Adrenal gland (tissue), 9 donors: ENCODE measurements at regions not wholly inside any gene's neighbourhood (a gene's known extent, or its start where the extent isn't known, plus 50 kb on each side); places are given as distances from the start of the nearest gene placed in this dataset.

Experiments used
- DNase-seq, 7 donors: peaks; one replicate each; pipeline ENCODE4 v3.0.0-alpha.2; 2019 to 2020
- H3K27ac ChIP-seq, 5 donors: fragments of 200-600 bp; sonication (generic) in 4 of 5; 1 replicate in 3 of 5; 2 replicates in 2 of 5; pipeline versions ENCODE4 v1.5.1 to v1.8.0; 2016 to 2020; ENCODE audit warnings: mild to moderate bottlenecking in 1 of 5
- H3K27me3 ChIP-seq: fragments of 200-600 bp; 2 replicates; pipeline ENCODE4 v1.8.0; 2021
- H3K36me3 ChIP-seq, 2 donors: fragments of 200-600 bp; replicated peaks in 1 of 2; 1 replicate in 1 of 2; 2 replicates in 1 of 2; pipeline versions ENCODE4 v1.5.1 to v1.8.0; 2018 to 2022
- H3K4me1 ChIP-seq, 2 donors: fragments of 200-600 bp; replicated peaks in 1 of 2; 1 replicate in 1 of 2; 2 replicates in 1 of 2; pipeline versions ENCODE4 v1.5.1 to v1.8.0; 2018 to 2021
- H3K4me3 ChIP-seq, 4 donors: fragments of 200-600 bp; sonication (generic) in 3 of 4; one replicate each; pipeline ENCODE4 v1.5.1; 2016 to 2018
- H3K9me3 ChIP-seq, 3 donors: fragments of 200-600 bp; sonication (generic) in 1 of 3; replicated peaks in 1 of 3; 1 replicate in 2 of 3; 2 replicates in 1 of 3; pipeline versions ENCODE4 v1.5.1 to v1.8.0; 2016 to 2021
- CTCF ChIP-seq, 6 experiments: fragments of 450-650 bp in 4 of 6; fragments of 200-600 bp in 2 of 6; sonication (generic) in 1 of 6; IDR thresholded peaks; 1 replicate in 5 of 6; 2 replicates in 1 of 6; pipeline versions ENCODE4 v1.5.1 to v1.8.0; 2016 to 2021; ENCODE audit warnings: antibody characterized with exemption in 6 of 6, mild to moderate bottlenecking in 2 of 6, moderate library complexity in 1 of 6
- POLR2A ChIP-seq, 2 donors: fragments of 450-650 bp; IDR thresholded peaks; one replicate each; pipeline ENCODE4 v1.6.1; 2017; ENCODE audit warnings: antibody characterized with exemption in 2 of 2, mild to moderate bottlenecking in 2 of 2, moderate library complexity in 1 of 2
- WGBS, 4 donors: extraction: QIAGEN DNeasy Blood & Tissue Kit in 2 of 4; methylation state at CpG; one replicate each; pipeline versions ENCODE4 v1.1.5 to v1.1.7; 2013 to 2017; 5-methylcytosine and 5-hydroxymethylcytosine counted together
- intact Hi-C, 2 donors: fragments of 100-400 bp; cut with DNase I; formaldehyde crosslinking; loops; one replicate each; pipeline versions ENCODE4 v1.14.1 to v1.15.0; 2022 to 2023
- donor health status: healthy with polysubstance abuse.
- donor health status: Bipolar disorder and iron deficiency.
- donor health status: DM: yes; HTN: yes; CAD: no.
- donor health status: DM: no; HTN: no; CAD: no.
- donor health status: DM: no; HTN: no; CAD: no.

DNA sequence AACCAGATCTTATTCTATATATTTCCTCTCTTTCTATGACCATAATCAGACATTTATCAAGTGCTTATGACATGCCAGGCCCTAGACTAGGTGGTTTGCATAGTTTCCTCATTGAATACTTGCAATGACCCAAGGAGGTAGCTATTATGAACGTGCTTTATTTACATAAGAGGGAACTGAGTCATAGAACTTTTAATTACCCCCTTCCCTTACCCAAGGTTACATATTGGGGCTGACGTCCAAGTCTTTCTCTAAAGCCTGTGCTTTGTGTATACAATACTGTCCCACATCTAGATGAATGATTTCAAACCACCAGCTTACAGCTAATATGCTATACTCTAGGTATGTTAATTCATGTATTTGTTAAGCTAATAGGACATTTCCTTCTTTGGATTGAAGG, 91.9 kb upstream of the NPY start:
- Histone ChIP-seq H3K36me3 (no peaks in the 10 kb centered on the region), H3K4me1 (no peaks in the 10 kb centered on the region), H3K4me3 (no peak overlapping the region), H3K27ac (no peak overlapping the region), H3K27me3 (no peaks in the 10 kb centered on the region), H3K9me3 (no peaks in the 10 kb centered on the region)
- no peak for DNase-seq
- WGBS, 4 donors = 30 to 47% (median 35%) methylated on average over 2 of the region's 2 CpGs
- TF ChIP-seq CTCF (IDR thresholded peaks at IDR 0.05) = no peak
- TF ChIP-seq POLR2A (IDR thresholded peaks at IDR 0.05) = no peak
- intact Hi-C loops = no loop called here

DNA sequence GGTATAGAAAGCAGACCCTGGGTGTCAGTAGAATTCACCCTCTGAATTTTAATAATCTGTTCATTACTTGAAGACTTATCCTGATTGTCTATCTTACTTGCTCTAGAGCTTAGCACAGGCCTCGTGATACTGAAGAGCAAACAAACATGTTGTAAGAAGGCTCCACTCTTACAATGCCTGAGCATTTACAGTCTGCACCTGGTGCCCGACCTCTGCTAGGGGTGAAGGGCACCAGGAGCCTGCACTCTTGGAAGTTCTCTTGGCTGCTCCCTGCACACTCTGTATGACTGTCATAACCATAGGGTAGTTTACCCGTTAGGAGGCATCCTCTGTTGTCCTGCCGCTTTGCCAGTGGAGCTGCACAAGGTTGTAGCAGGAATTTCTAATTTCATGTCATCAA, 91.3 kb upstream of the NPY start:
- H3K4me1 ChIP-seq = no peaks in the 10 kb centered on the region
- intact Hi-C loops = no loop called here
- H3K9me3 ChIP-seq = no peaks in the 10 kb centered on the region
- no peaks in the 10 kb centered on the region for H3K36me3 ChIP-seq
- no peak overlapping the region for H3K27ac ChIP-seq
- H3K4me3 ChIP-seq = no peak overlapping the region
- no peak for TF ChIP-seq POLR2A (IDR thresholded peaks at IDR 0.05)
- no peak for TF ChIP-seq CTCF (IDR thresholded peaks at IDR 0.05)
- H3K27me3 ChIP-seq = no peaks in the 10 kb centered on the region
- no peak for DNase-seq
- WGBS, 4 donors = 70 to 84% (median 81%) methylated on average over 4 of the region's 4 CpGs

DNA sequence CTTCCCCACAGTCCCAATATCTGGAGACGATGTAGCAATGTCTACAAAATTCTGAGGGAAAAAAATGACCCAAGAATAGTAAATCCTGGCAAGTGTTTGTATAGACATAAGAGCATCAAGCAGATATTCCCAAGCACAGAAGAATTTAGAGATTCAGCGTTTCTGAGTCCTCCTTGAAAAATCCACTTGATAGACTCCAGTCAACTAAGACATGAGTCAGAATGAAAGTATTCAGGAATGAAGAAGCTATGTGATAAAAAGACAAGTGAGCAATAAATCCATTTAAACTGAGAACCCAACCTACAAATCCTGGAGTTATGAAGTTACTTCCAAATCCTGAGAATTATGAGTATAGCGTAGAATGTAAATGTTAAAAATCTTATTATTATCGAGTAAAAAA, 86.1 kb upstream of the NPY start:
- TF ChIP-seq CTCF (IDR thresholded peaks at IDR 0.05) (no peak), POLR2A (IDR thresholded peaks at IDR 0.05) (no peak)
- H3K4me1 ChIP-seq = no peaks in the 10 kb centered on the region
- H3K27me3 ChIP-seq = no peaks in the 10 kb centered on the region
- H3K36me3 ChIP-seq = no peaks in the 10 kb centered on the region
- intact Hi-C loops = no loop called here
- H3K4me3 ChIP-seq = no peak overlapping the region
- no peak for DNase-seq
- H3K27ac ChIP-seq = no peak overlapping the region
- no peaks in the 10 kb centered on the region for H3K9me3 ChIP-seq
- 58 to 81% (median 73%) methylated on average over 4 of the region's 4 CpGs for WGBS, 4 donors

- H3K36me3 ChIP-seq = no peaks in the 10 kb centered on the region
- no peak for DNase-seq
- H3K4me1 ChIP-seq = no peaks in the 10 kb centered on the region
- WGBS, 4 donors = 84 to 89% (median 87%) methylated on average over 1 of the region's 1 CpG
- intact Hi-C loops = no loop called here
- H3K27ac ChIP-seq = no peak overlapping the region
- no peaks in the 10 kb centered on the region for H3K27me3 ChIP-seq
- no peaks in the 10 kb centered on the region for H3K9me3 ChIP-seq
- TF ChIP-seq POLR2A (IDR thresholded peaks at IDR 0.05) = no peak
- H3K4me3 ChIP-seq = no peak overlapping the region
Measured at GRCh38 chr7:24199978-24200377, 84.0 kb upstream of the NPY start.

DNA sequence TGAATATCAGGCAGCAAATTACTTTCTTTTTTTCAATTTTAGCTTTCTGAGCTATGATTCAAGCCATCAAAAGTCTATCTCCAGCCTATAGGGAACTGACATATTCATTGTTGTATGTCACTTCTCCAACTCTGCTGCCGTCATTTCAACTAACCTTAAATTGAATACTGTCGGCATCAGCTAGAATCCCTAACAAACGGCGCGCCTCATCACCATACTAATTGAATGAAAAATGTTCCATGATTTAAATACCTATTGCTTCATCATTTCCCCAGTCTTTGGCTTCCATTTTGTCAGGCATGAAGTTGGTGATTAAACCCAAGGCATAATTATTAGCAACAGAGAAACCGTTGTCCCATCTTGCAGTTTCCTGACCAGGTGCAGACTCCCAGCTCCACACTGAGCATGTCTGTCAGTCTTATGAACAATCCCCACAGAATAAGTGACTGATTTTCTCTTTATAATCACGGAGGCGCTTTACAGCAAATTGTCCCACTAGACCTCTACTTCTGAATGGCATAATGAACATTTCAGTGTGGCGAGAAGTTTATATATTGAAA, 83.5 kb upstream of the NPY start:
- Histone ChIP-seq H3K36me3 (no peaks in the 10 kb centered on the region), H3K27me3 (no peaks in the 10 kb centered on the region), H3K9me3 (no peaks in the 10 kb centered on the region), H3K4me3 (no peak overlapping the region), H3K27ac (no peak overlapping the region), H3K4me1 (no peaks in the 10 kb centered on the region)
- intact Hi-C loops = no loop called here
- no peak for TF ChIP-seq CTCF (IDR thresholded peaks at IDR 0.05)
- TF ChIP-seq POLR2A (IDR thresholded peaks at IDR 0.05) = no peak
- WGBS, 4 donors = 75 to 82% (median 76%) methylated on average over 9 of the region's 9 CpGs
- DNase-seq = no peak
